Skeletal muscle cell (primary cell): ENCODE measurements at regions not wholly inside any gene's neighbourhood (a gene's known extent, or its start where the extent isn't known, plus 50 kb on each side); places are given as distances from the start of the nearest gene placed in this dataset.
"Not testable (repeated sequence)": the region's sequence is repeated elsewhere in the genome, so short reads cannot be mapped to it uniquely, and the experiment has no call there.

ENCODE experiments used
- DNase-seq: peaks from one replicate; pipeline ENCODE4 v3.0.0-alpha.2; 2010; ENCODE audit warnings: low read depth
- H3K4me3 ChIP-seq: 2 replicates; pipeline ENCODE4 v1.5.1; 2011; ENCODE audit warnings: low read depth, mild to moderate bottlenecking, control low read depth, low read length, moderate library complexity

GRCh38 chr17:62161405-62162148, 96.5 kb upstream of the MED13 start:
- no peak overlapping the region for H3K4me3 ChIP-seq
- DNase-seq, result no peak

- DNase-seq, result no peak
- H3K4me3 ChIP-seq, result no peak overlapping the region
Measured at GRCh38 chr17:62160816-62161215, 95.7 kb upstream of the MED13 start.

GRCh38 chr17:62159994-62160393, 94.9 kb upstream of the MED13 start:
- no peak for DNase-seq
- no peak overlapping the region for H3K4me3 ChIP-seq

- DNase-seq, result no peak
- H3K4me3 ChIP-seq, result no peak overlapping the region
Measured at GRCh38 chr17:62156949-62157348, 91.9 kb upstream of the MED13 start.

- DNase-seq, result no peak
Measured at GRCh38 chr17:62154909-62155308, 89.8 kb upstream of the MED13 start.

GRCh38 chr17:62150471-62150870, 85.4 kb upstream of the MED13 start:
- H3K4me3 ChIP-seq, result no peak overlapping the region
- DNase-seq, result no peak

More at GRCh38 chr17:62154909-62155308, 89.8 kb upstream of the MED13 start:
- no peak overlapping the region for H3K4me3 ChIP-seq

GRCh38 chr17:62149961-62150360, 84.9 kb upstream of the MED13 start:
- no peak overlapping the region for H3K4me3 ChIP-seq
- no peak for DNase-seq

GRCh38 chr17:62147284-62147683, 82.2 kb upstream of the MED13 start:
- no peak for DNase-seq
- no peak overlapping the region for H3K4me3 ChIP-seq

GRCh38 chr17:62140836-62141235, 75.8 kb upstream of the MED13 start:
- no peak for DNase-seq
- no peak overlapping the region for H3K4me3 ChIP-seq

GRCh38 chr17:62140376-62140775, 75.3 kb upstream of the MED13 start:
- no peak for DNase-seq

GRCh38 chr17:62139690-62140354, 74.7 kb upstream of the MED13 start:
- H3K4me3 ChIP-seq, DNase-seq: not testable (repeated sequence)

More at GRCh38 chr17:62140376-62140775, 75.3 kb upstream of the MED13 start:
- no peak overlapping the region for H3K4me3 ChIP-seq

- no peak overlapping the region for H3K4me3 ChIP-seq
- no peak for DNase-seq
Measured at GRCh38 chr17:62139141-62139540, 74.1 kb upstream of the MED13 start.

- not testable (repeated sequence) for H3K4me3 ChIP-seq, DNase-seq
Measured at GRCh38 chr17:62138676-62139121, 73.6 kb upstream of the MED13 start.

GRCh38 chr17:62137734-62138624, 72.9 kb upstream of the MED13 start:
- H3K4me3 ChIP-seq, DNase-seq: not testable (repeated sequence)

GRCh38 chr17:62137013-62137733, 72.1 kb upstream of the MED13 start:
- not testable (repeated sequence) for H3K4me3 ChIP-seq, DNase-seq

- DNase-seq, result no peak
- H3K4me3 ChIP-seq, result no peak overlapping the region
Measured at GRCh38 chr17:62135742-62136141, 70.7 kb upstream of the MED13 start.

- not testable (repeated sequence) for DNase-seq, H3K4me3 ChIP-seq
Measured at GRCh38 chr17:62135096-62135495, 70.0 kb upstream of the MED13 start.

GRCh38 chr17:62134397-62134796, 69.3 kb upstream of the MED13 start:
- no peak overlapping the region for H3K4me3 ChIP-seq
- DNase-seq, result no peak

- not testable (repeated sequence) for H3K4me3 ChIP-seq, DNase-seq
Measured at GRCh38 chr17:62131271-62131670, 66.2 kb upstream of the MED13 start.
